DMS153 treated with DMSO at 0.1 percent for 48 hours (cell line): ENCODE measurements at regions not wholly inside any gene's neighbourhood (a gene's known extent, or its start where the extent isn't known, plus 50 kb on each side); places are given as distances from the start of the nearest gene placed in this dataset.

ENCODE experiments used
- DNase-seq: peaks from one replicate; lab custom pipeline; 2025; ENCODE audit not compliant: unreplicated experiment; lab: John Stamatoyannopoulos, UW

DNA sequence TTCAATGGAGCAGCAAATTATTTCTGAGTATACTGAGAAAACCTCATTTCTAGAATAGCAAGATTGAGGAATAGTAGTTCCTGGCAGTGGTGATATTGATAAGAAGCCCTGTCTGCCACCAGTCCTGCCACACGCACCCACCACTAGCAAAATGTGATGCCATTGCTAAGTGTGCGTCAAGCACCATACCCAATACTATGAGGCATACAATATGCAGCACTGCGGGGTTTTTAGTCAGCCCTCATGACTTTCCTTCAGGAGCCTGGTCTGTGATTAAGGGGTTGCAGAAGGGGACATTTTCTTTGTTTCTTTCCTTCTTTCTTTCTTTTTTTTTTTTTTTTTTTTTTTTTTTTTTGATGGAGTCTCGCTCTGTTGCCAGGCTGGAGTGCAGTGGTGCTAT, 128.7 kb upstream of the USP38 start:
- DNase-seq: no peak

GRCh38 chr4:143071351-143071750, 113.4 kb upstream of the USP38 start:
- no peak for DNase-seq

- DNase-seq: no peak
Observed at GRCh38 chr4:143076723-143077122, 108.0 kb upstream of the USP38 start.

GRCh38 chr4:143082701-143083100, 102.0 kb upstream of the USP38 start:
- no peak for DNase-seq

DNA sequence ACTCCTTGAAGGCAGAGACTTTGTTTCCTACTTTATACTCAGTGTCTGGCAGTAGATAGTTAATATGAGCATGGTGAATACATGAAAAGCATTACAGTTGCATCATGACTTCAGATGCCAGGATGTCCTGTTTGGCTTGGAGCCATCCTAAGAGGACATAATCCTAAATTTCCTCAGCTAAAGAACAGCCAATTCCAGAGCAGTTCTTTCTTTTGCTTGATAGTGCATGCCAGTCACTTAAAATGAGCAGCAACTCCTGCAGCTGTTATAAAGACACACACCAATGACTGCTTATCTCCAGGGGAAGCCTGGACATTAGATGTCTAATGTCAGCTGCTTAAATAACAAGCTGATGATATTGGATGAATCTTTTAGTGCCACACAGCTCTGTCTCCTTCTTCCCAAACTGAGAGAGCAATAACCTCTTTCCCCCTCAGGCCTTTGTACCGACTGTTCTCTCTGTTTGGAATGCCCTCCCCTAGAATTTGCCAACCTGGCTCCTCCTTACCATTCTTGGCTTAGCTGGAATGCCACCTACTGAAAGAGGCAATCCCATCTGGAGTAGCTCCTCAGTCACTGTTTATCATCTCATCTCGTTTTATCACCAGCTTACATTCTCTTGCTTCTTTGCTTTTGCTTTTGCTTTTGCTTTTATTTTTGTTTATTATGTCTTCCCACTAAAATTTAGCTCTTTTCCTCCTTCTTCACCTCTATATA, 100.8 kb upstream of the USP38 start:
- DNase-seq: no peak

GRCh38 chr4:143084566-143084965, 100.2 kb upstream of the USP38 start:
- DNase-seq: no peak

DNA sequence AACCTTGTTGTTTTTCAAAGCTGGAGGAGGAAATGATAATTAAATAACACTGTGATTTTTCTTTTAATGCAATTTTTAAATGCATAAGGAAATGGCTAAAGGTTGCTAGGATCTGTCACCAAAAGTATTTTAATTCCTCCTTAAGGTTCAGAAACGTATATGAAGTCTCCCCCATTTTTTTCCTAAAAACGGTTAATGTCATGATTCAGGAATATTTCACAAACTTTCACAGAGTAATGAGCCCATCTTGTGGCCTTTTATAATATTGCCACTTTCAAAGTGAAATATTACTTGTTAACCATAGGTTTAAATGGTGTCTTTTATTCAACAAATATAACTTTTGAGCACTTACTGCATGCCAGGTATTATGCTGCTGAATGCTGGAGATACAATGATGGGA, 99.5 kb upstream of the USP38 start:
- DNase-seq: no peak

DNA sequence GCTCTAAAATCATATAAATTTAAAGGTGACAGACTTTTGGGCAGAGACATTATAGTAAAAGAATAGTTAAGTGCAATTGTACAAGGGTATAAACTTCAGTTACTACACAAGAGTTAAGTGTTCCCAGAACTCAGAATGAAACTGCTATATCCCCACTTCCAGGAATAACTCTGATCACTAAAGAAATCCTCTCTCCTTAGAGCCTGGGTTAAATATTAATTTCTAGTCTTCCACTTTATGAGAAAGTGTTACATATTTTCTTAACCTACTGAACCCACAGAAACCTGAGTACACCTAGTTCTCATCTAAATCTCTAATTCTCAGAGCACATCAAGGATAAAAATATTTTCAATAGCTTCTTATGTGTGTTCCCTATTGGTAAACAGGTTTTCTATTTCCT, 99.1 kb upstream of the USP38 start:
- no peak for DNase-seq

DNA sequence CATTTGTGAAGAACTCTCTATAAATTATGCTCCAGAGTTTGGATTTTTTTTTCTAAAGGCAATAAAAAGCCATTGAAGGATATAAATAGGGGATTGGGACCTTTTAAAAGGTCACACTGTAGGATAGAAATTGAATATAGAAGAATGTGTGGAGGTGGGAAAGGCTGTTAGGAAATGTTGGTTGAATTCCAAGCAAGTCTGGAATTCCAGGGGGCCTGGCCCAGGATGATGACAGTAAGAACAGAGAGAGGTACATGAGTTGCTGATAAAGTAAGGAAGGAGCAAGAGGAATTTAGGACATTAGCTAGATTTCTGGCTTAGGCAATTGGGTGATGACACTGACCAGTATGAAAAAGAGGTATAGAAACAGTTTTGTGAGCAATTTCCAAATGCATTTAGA, 95.4 kb upstream of the USP38 start:
- DNase-seq: no peak

DNA sequence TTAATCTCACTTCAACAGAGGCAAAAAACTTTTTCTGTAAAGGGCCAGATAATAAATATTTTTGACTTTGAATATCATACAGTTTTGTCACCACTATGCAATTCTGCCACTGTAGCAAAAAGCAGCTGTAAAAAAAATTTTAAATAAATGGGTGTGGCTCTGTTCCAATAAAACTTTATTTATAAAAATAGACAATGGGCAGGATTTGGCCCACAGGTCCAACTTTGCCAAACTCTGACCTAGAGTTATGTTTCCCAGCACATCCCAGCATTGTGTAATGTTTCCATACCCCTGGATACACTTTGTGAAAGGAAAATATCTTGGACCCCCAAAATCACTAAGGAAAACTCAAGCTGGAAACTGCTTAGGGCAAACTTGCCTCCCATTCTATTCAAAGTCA, 94.9 kb upstream of the USP38 start:
- DNase-seq: no peak

GRCh38 chr4:143091862-143092261, 92.9 kb upstream of the USP38 start:
- DNase-seq: no peak

- no peak for DNase-seq
Observed at GRCh38 chr4:143095447-143095846, 89.3 kb upstream of the USP38 start.

GRCh38 chr4:143097751-143098150, 87.0 kb upstream of the USP38 start:
- DNase-seq: no peak

DNA sequence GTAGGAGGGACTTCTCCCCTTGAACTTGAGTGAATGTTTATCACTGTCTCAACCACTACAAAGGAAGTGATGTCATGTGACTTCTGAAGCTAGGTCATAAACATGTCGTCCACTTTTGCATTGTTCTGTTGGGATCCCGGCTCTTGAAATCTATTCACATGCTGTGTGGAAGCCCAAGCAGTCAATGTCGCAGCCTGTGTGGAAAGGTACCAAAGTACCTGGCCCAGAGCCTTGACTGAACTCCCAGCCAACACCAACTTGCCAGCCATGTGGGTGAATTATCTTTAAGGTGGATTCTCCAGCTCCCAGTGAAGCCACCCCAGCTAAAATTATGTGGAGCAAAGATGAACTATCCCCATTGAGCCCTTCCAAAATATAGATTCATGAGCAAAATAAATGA, 85.0 kb upstream of the USP38 start:
- no peak for DNase-seq

DNA sequence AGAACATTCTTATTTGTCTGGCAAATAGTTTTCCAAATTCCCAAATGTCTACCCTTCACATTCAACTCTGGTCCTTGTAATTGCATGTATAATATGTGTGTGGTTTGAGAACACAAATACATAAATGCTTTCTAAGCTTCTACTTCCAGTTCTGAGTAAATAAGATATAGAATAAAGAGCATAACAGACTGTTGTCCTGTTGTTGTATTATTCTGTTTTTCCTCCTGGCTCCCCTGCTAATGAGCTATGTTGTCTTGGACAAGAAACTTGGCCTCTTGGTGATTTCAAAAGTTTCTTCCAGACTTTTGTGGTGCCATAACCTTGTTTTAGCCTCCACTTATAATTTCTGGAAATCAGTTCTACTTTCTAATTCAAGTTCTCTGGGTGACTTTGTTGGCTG, 75.3 kb upstream of the USP38 start:
- DNase-seq: no peak

- no peak for DNase-seq
Observed at GRCh38 chr4:143118663-143119062, 66.1 kb upstream of the USP38 start.

DNA sequence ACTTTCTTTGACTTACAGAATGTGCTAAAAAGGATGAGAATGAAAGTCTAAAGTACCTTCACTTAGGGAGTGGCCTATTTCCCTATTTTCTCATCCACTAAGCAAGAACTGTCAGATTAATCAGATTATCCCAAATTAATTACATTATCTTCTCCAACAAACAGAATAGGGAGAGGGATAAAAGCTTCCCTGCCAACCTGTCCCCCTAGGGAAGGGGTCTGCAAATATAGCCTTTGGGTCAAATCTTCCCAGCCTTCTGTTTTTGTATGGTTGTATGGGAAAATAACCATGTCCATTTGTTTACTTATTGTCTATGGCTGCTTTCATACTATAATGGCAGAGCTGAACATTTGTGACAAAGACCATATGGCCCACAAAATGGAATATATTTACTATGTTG, 57.1 kb upstream of the USP38 start:
- no peak for DNase-seq

DNA sequence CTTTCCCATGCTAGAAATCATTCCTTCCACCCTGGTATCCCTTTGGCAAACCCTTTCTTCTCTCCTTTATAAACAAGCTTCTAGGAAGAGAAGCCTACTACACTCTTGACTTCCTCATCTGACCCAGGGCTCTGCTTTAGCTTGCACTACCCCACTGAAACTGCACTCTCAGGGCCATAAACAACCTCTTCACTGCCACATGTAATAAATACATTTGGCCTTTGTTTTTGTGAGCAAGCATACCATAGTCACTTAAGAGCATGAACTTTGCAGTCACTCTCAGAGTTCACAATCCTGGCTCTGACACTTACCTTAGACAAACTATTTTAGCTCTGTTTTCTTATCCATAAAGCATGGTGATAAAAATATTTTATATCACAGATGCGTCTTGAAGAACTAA, 50.7 kb upstream of the USP38 start:
- DNase-seq: no peak
